SH-SY5Y (cell line): ENCODE measurements at regions not wholly inside any gene's neighbourhood (a gene's known extent, or its start where the extent isn't known, plus 50 kb on each side); places are given as distances from the start of the nearest gene placed in this dataset.

Experiments
- GATA2 ChIP-seq: IDR thresholded peaks from 2 replicates; pipeline ENCODE4 v1.6.1; 2011; ENCODE audit warnings: mild to moderate bottlenecking, low read depth, low read length
- GATA3 ChIP-seq: IDR thresholded peaks from 2 replicates; pipeline ENCODE4 v1.6.1; 2011; ENCODE audit warnings: low read depth, mild to moderate bottlenecking, low read length, moderate library complexity

DNA sequence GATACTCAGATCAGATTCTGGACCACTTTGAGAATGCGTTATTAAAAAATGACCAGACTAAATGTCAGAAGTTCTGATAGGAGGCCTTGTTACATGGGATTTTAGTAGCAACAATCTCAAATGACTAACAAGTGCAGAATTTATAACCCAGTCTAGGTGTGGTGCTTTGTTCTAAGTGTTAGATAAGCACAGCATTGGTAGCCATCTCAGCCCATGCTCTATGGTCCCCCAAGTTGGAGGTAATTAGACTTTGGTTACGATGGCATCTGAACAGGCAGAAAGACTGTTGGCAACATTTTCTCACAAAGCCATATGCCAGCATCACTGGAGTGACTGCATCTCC lies 140.4 kb upstream of the RPS23 start:
- TF ChIP-seq GATA3: no peak
- TF ChIP-seq GATA2: no peak
